SH-SY5Y (cell line): ENCODE measurements at regions not wholly inside any gene's neighbourhood (a gene's known extent, or its start where the extent isn't known, plus 50 kb on each side); places are given as distances from the start of the nearest gene placed in this dataset.

Experiments
- GATA2 ChIP-seq: IDR thresholded peaks from 2 replicates; pipeline ENCODE4 v1.6.1; 2011; ENCODE audit warnings: mild to moderate bottlenecking, low read depth, low read length
- GATA3 ChIP-seq: IDR thresholded peaks from 2 replicates; pipeline ENCODE4 v1.6.1; 2011; ENCODE audit warnings: low read depth, mild to moderate bottlenecking, low read length, moderate library complexity

GRCh38 chr17:77320044-77320440 lies 179.3 kb downstream of the SEC14L1 start:
- TF ChIP-seq GATA2 (no peak), GATA3 (no peak)

DNA sequence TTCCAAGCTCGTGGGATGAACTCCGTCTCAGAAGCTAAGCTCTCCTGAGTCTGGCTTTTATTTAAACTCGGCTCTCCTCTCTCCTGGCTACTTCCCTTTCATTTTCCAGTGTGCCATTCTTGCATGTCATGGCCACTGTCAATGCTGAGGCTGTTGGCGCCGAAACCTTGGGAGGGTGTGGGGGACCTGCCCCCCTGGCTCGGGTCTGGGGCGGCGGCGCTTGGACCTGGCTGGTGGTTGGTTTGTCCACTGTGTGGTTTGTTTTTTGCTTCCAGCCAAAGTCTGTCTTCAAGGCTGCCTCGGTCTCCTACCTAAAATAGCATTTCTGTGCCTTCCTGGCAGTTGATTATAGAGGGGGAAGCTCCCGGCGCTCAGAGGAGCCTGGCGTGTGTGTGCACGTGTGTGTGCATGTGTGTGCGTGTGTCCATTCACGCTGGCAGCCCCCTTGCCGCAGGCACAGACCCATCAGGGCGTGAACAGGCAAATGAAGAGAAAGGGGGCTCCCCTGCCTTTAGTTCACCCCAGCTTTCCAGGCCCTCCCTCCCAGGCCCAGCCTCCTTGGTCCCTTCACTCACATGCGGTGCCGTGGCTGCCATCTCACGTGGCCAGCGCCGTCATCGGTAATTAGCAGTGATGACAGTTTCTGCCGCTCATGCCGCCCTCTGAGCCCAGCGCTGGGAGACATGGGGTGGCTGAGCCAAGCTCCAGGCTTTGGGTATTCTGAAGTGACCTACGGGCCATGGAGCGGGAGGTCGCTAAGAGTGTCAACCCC lies 179.9 kb downstream of the SEC14L1 start:
- TF ChIP-seq GATA3 (no peak), GATA2 (no peak)

GRCh38 chr17:77321649-77322513 lies 181.1 kb downstream of the SEC14L1 start:
- no peak for TF ChIP-seq GATA2
- no peak for TF ChIP-seq GATA3

GRCh38 chr17:77322514-77323412 lies 182.0 kb downstream of the SEC14L1 start:
- no peak for TF ChIP-seq GATA2
- no peak for TF ChIP-seq GATA3

- TF ChIP-seq GATA3 (no peak), GATA2 (no peak)
These were observed 182.8 kb downstream of the SEC14L1 start for GRCh38 chr17:77323413-77324171.

GRCh38 chr17:77324227-77324626 lies 183.5 kb downstream of the SEC14L1 start:
- no peak for TF ChIP-seq GATA3
- TF ChIP-seq GATA2 = no peak

DNA sequence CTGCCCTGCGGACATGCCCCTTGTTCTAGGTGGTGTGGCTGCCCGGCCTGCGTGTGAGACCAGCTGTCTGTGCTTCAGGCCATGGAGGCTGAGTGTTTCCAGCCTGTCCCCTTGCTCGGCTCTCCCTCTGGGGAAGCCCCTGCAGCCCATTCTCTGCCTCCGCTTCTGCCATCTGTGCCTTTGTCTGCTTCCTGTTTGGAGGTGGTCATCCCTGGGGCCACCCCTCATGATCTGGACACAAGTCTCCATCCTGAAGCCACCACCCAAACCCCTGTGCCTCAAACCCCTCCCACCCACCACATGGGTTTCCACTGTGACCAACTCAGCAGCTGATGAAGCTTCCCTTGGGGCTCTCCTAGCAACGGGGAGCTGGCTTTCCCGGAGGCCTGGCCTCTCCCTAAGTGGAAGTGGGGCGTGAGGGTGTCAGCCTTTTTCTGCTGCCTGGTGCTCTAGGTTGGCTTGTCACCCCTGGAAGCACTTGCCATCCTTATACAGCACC lies 184.9 kb downstream of the SEC14L1 start:
- TF ChIP-seq GATA3 (no peak), GATA2 (no peak)

- TF ChIP-seq GATA2 (no peak), GATA3 (no peak)
These were observed 185.4 kb downstream of the SEC14L1 start for GRCh38 chr17:77326076-77326591.

DNA sequence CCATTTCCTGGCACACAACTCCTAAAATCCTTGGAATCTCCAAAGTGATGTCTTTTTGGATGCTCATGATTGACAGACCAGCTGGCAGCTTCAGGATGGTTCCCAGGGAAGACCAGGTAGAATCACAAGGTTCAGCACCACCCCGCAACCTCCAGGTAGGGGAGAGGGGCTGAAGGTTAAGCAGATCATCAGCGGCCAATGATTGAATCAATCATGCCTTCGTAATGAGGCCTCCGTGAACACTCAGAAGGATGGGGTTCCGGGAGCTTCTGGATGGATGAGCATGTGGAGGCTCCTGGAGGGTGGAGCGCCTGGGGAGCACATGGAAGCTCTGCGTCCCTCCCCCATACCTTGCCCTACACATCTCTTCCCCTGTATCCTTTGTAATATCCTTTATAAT lies 185.9 kb downstream of the SEC14L1 start:
- TF ChIP-seq GATA3 = no peak
- no peak for TF ChIP-seq GATA2

GRCh38 chr17:77327181-77327565 lies 186.4 kb downstream of the SEC14L1 start:
- TF ChIP-seq GATA3 (no peak), GATA2 (no peak)

DNA sequence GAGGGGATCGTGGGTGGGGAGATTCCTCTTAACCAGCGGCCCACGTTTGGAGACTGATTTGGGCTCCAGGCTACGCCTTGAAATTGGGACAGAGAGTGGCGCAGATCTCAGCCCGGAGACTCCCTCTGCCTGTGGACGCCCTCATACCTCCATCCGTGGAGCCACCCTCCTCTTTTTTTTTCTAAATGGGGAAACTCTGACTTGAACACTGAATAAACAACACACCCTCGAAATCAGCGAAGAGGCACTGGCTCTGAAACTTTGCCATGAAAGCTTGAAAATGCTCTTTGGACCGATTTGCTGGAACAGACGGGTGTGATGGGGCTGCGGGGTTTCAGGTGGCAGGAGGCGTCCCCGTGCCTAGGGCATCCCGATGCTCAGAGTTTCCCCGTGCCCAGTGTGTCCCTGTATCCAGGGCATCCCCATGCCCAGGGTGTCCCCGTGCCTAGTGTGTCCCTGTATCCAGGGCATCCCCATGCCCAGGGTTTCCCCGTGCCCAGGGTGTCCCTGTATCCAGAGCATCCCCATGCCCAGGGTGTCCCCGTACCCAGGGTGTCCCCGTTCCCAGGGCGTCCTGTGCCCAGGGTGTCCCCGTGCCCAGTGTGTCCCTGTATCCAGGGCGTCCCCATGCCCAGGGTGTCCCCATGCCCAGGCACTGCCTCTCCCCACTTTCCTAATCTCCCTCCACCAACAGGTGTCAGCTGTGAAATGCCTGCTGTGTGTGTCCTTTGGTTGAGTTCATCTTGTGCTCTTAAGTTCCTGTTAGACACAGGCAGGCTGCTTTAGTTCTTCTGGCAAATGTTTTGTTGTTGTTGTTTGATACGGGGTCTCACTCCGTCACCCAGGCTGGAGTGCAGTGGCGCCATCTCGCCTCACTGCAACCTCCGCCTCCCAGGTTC lies 187.0 kb downstream of the SEC14L1 start:
- TF ChIP-seq GATA3 (no peak), GATA2 (no peak)

DNA sequence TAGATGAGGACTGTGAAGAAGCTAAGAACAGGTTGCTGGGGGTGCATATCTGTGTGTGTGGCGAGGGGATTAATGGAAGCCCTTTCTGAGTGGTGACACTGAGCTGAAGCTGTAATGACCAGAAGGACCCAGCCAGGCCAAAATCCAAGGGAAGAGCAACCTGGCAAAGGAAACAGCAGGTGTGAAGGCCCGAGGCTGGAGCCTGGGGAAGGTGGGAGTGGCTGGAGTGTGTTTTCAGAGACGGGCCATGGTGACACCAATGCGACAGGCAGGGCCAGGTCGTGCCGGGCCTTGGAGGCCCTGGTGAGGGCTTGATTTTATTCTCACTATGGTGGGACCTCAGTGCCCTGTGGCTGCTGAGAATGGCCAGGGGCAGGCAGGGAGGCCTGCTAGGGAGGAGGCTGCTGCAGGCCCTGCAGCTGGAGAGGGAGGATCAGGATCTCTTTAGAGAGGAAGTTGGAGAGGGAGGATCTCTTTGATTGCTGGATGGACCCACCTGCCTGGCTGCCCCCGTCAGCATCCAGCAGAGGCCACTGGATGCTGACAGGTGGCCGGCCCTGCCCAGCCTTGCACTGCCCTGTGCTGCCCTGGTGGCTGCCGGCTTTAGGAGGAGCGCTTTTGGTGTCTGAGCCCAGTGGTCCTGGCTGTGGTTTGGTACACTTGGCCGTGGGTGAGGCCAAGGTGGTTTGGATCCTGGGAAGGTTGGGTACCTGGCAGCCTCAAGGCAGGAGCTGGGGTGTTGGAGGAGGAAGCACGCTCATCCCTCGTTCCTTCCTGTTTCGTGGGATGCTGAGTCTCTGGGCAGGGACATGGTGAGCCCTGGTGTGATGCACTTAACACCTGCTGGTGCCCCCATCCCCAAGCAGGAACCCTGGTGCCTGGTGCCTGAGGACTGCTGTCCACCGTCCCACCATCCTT lies 188.3 kb downstream of the SEC14L1 start:
- TF ChIP-seq GATA2 (no peak), GATA3 (no peak)
